Hematopoietic multipotent progenitor cell treated with erythropoietin and hydrocortisone succinate and interleukin-3 and kit ligand, for 4 days (in vitro differentiated cells): ENCODE measurements at regions not wholly inside any gene's neighbourhood (a gene's known extent, or its start where the extent isn't known, plus 50 kb on each side); places are given as distances from the start of the nearest gene placed in this dataset.
A peak's percentile ranks its signal among the peaks of the same experiment; 100 is the strongest.

Experiments used
- DNase-seq: peaks from one replicate; pipeline ENCODE4 v3.0.0-alpha.2; 2015

DNA sequence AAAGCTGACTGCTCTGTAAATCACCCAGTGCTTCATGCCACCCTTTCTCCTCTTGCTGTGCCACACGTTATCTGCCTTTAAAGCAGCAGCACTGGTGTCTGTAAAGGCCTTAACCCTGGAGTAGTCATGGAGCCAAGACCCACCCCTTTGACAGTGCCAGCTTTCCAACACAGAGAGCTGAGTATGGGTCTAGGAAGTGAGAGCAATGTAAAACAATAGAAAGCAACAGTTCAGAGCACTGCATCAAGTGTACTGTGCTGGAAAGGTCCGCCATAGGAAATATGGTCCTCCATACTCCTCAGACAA, 139.5 kb downstream of the DAD1 start:
- no peak for DNase-seq

DNA sequence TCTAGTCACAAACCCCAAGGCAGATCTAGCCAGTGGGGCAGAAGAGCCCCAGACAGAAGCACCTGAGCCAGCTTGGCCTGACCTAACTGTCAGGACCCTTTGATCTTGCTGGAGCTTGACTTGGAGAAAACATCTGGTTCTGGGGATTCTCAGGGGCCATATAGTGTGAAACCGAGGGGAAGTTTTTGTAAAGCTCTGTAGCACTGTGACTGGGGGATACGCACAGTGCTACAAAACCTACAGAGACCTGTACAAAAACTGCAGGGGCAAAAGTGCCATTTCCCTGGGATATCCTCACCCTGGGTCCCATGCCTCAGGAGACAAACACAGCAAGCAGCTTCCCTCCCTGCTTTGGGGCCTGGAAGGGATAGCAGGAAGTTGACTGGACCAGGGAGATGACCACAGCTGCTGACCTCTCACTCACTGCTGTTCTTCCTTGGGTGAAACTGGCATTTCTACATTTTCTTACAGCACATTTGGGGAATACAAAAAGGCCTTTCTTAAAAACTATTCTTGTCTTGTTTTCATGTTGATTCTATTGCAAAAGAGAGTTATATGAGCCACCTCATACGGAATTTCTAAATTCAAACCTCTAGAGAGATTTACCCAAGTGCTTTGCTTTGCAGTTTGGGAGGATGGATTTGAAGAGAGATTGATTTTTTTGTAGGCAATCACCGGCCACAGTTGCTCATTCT, 140.0 kb downstream of the DAD1 start:
- no peak for DNase-seq

DNA sequence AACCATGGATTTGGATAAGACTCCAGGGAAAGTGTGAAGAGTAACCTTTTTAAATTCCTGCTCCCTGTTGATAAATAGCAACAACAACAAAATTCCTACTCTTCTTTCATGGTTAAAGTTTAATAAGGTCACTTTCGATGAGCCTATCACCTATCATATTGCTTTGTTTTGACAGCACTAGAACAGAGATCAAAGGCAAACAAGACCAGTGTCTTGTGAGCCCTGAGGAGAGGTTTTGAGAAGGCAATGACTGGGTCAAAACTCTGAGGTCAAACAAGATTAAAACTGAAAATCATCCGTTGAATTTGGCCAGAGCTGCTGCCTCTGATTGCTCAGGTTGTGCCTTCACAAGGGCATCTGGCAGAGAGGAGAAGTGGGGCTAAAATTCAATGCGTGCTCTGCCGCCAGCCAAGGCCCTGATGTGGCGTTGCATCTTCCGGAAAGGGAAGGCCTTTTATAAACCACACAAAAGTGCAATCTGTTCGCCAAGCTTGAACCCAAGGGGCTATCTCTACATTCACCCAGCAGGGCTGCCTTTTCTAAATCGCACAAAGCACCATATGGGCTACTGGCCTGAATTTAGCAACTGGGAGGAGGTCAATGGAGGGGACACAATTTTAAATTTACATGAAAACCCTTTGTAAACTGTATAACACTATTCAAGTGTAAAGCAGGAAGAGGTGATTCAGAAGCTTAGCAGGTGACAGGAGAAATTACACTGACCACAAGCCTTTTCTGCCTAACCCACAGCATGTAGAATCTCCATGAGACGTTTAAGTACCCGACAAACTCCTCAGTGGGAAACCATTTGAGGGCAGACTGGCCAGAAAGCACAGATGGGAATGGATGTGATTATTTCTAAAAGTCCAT, 140.8 kb downstream of the DAD1 start:
- peak; percentile 94 for DNase-seq

- DNase-seq: peak; percentile 71
Observed at GRCh38 chr14:22438742-22439141, 150.3 kb downstream of the DAD1 start.

DNA sequence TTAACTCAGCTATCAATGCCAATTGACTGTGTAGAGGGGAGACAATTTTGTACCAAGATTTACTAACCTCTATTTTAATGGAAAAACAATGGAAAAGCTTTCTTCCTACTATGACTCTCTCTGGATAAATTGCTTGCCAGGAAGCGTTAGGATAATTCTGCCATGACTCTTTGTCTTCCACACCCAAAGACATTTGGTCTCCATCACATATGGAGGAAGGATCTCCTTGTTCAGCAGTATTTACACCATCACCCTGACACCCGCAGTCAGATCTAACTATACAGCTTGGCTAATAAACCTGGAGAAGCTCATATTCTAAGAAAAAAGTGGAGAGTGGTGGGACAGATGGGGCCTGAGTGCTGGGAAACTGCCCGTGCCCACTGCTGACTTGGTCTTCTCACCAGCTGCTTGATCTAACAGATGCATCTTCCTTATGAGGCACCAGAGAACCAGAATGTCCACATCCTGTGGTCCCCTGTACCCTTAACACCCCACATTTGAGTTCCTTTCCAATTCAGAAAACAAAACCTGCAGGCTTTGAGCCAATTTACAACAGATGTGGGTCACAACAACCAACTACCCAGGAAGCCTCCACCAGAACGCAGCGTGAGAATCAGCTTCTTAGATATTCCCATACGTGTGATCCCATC, 154.0 kb downstream of the DAD1 start:
- peak; percentile 58 for DNase-seq

DNA sequence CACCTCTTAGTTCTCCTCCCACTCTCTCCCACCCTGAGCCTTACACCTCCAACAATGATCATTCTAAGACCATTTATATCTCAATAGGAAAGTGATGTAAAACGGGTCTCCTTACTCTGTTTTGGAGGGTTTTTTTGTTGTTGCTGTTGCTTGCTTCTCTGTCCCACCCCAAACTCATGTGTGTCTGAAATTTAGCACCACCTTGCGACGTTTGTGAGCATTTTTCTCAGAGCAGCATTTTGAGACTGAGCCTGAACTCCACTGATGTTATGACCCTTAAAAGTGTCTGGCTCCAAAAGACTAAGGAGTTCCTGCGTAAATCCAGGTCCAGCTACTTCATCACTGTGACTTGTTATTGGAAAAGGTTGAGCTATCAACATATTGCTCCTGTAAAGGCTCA, 155.0 kb downstream of the DAD1 start:
- DNase-seq: no peak

DNA sequence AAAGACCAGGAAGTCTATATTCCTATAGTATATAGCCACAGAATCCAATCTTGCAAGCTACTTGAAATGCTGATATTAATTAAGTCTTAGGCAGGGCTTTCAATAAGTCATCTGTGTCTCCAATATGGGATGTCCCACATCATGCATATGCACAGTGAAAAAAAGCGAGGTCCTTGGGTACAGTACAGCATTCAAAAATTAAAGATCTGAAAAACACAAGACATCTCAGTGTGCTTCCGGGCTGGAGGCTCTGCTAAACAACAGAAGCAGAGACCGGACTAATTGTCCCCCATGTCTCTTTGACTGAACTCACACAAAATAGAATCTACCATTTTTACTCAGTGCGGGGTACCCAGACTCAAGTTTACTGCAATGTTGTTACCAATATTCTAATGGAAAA, 156.0 kb downstream of the DAD1 start:
- DNase-seq: peak; percentile 77

GRCh38 chr14:22432348-22432976, 156.6 kb downstream of the DAD1 start:
- peak; percentile 97 for DNase-seq

GRCh38 chr14:22429546-22430294, 159.3 kb downstream of the DAD1 start:
- DNase-seq: peak; percentile 60

DNA sequence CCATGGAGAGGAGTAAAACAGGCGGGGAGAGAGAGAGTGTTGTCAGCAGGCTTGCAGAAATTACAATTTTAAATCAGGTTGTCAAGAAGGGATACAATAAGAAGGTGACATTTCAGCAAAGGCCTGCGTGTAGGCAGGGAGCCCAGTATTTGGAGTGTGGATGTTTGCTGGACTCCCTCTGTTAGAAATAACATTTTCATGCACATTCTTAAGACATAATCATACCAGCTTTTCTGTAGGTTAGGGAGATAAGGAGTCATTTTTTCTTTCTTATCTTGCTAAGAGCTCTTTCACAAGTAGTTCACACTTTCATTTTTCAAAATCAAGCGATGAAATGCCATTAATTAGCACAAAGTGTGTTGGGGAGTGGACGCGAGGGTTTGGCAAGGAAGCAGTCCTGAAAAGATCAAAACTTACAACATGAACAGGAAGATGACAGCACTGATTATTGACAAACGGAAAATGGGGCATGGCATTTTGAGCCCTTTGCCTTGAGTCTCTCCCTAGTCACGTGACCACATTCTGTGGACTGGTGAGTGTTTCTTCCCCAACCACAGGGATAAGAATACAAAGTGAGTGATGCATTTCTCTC, 160.2 kb downstream of the DAD1 start:
- DNase-seq: peak; percentile 86

GRCh38 chr14:22427771-22428231, 161.2 kb downstream of the DAD1 start:
- peak; percentile 92 for DNase-seq

GRCh38 chr14:22426711-22427110, 162.3 kb downstream of the DAD1 start:
- DNase-seq: peak; percentile 34

- DNase-seq: peak; percentile 78
Observed at GRCh38 chr14:22423958-22424357, 165.1 kb downstream of the DAD1 start.

DNA sequence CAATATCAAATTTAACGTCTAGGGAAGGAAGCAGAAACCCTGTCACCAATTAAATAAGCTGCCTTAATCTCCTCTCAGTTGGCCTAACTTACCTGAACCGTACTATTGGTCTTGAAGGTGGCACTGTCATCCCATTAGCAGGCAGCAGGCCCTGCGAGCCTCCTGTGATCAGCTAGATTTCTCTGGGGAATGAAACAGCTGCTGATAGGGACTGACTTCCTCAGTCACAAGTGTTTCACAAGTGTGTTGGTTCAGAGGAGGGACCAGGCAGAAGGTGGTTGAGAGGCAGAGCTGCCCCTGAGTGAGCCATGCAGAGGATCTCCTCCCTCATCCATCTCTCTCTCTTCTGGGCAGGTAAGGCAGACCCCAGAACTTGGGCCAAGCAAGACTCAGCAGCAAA, 166.8 kb downstream of the DAD1 start:
- DNase-seq: peak; percentile 79

DNA sequence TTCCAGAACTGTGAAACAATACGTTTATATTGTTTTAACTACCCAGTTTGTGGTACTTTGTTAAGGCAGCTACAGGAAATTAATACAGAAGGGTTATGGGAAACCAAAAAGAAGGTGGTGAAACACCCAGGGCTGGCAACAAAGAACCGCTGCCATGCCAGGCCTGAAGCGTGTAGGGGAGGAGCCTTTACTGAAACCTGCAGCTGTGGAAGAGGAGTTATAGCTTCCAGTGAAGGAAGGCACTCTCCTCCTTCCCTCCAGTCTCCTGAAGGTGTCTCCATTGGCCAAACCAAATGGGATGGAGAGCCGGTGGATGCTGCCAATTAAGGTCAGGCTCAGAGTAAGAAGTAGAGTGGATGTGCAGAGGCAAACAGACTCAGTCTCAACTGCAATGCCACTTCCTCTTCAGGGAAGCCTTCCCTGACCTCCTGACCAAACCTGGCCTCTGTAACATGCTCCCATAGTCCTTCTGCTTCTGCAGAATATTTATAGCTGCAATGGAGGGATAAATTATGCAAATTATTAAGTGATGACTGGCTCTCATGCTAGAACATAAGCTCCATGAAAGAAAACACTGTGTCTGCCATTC, 168.3 kb downstream of the DAD1 start:
- peak; percentile 63 for DNase-seq

- no peak for DNase-seq
Observed at GRCh38 chr14:22419620-22420019, 169.4 kb downstream of the DAD1 start.

- peak; percentile 86 for DNase-seq
Observed at GRCh38 chr14:22418631-22419030, 170.4 kb downstream of the DAD1 start.

GRCh38 chr14:22417914-22418313, 171.1 kb downstream of the DAD1 start:
- peak; percentile 86 for DNase-seq

DNA sequence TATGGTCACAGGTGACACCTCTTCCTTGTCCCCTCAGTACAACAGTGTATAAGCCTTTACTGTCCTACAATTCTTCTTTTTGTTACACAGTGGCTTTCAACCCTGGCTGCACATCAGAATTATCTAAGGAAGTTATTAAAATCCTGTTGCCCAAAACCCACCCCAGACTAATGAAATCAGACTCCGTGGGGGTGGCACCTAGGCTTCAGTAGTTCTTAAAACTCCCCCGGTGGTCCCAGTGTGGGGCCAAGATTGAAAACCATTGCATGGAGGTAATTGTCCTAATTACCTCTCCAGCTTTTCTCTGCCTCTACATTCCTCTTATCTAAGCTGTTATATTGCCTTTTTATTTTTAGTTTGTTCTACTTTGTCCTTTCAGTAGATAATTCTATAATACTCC, 172.8 kb downstream of the DAD1 start:
- no peak for DNase-seq

DNA sequence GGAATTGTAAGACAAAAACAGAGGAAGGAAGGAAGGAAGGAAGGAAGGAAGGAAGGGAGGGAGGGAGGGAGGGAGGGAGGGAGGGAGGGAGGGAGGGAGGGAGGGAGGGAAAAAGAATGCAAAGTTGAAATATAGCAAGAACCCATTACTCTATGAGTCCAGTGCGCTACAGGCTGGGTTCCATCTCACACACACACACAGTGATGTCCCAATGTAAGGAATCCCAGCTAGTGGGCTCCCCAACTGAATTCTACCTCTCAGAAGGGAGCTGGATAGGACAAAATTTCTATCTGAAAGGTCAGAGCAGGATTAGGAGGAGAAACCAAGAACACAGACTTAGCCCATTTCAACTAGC, 173.4 kb downstream of the DAD1 start:
- DNase-seq: no peak

DNA sequence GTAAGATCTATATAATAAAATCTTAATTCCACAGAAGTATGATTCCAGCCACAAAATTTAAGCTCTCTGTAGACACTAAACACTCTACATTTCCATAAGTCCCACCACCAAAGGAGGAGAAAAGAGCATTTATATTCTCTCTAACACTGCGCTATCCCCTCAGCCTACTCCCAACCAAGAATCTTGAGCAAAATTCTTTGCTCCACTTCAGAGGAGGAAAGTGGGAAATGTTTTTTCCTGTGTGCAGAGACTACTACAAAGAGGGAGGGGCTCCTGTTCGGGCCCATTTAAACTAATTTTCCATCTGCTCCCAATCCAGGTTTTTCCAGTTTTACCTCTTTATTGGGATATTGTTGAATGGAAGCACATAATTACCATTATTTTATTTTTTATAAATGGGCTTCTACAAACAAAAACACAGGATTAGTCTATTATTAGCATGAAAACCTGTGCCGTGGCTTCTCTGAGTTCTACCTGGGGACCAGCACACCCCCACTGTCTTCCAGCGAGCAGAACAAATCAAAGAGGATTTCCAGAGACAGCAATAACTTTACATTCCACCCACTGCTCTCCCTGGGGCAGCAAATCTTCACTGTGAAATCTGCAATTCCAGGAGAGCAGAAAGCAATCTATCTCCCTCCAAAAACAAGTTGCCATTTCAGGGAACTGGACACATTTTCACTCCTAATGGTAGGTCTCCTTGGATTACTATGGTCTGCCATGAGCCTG, 174.0 kb downstream of the DAD1 start:
- no peak for DNase-seq
